K562 (cell line): ENCODE measurements at regions not wholly inside any gene's neighbourhood (a gene's known extent, or its start where the extent isn't known, plus 50 kb on each side); places are given as distances from the start of the nearest gene placed in this dataset.

Experiments
- FOXK2 ChIP-seq, 2 experiments: fragments of 450-650 bp; IDR thresholded peaks in 1 of 2; conservative IDR thresholded peaks in 1 of 2; 2 replicates each; pipeline ENCODE4 v1.6.1; 2016; ENCODE audit warnings: low read depth in 2 of 2, mild to moderate bottlenecking in 1 of 2
- JUND ChIP-seq, 2 experiments: IDR thresholded peaks; 2 replicates in 1 of 2; 3 replicates in 1 of 2; pipeline ENCODE4 v1.6.1; 2011; ENCODE audit warnings: borderline replicate concordance in 2 of 2, low read depth in 2 of 2, low read length in 2 of 2, improper control_type of control experiment in 1 of 2, missing biosample characterization in 1 of 2, missing genetic modification characterization in 1 of 2, missing genetic modification reagents in 1 of 2
- KLF1 ChIP-seq: fragments of 450-650 bp; IDR thresholded peaks from 2 replicates; pipeline ENCODE4 v1.6.1; 2016; ENCODE audit warnings: missing genetic modification characterization, missing compliant biosample characterization
- MEF2A ChIP-seq: IDR thresholded peaks from 2 replicates; pipeline ENCODE4 v1.6.1; 2011; ENCODE audit warnings: low read depth, mild to moderate bottlenecking, low read length, moderate library complexity; ENCODE audit not compliant: control insufficient read depth
- PHF21A ChIP-seq: fragments of 450-650 bp; IDR thresholded peaks from 2 replicates; pipeline ENCODE4 v1.6.1; 2017; ENCODE audit warnings: low read depth, borderline replicate concordance
- RCOR1 ChIP-seq, 2 experiments: IDR thresholded peaks; 2 replicates each; pipeline ENCODE4 v1.6.1; 2012; ENCODE audit warnings: low read depth in 2 of 2, low read length in 2 of 2, borderline replicate concordance in 1 of 2, improper control_type of control experiment in 1 of 2
- SMARCB1 ChIP-seq: IDR thresholded peaks from 2 replicates; pipeline ENCODE4 v1.6.1; 2011; ENCODE audit warnings: improper control_type of control experiment, low read depth; ENCODE audit not compliant: insufficient read length
- TAF1 ChIP-seq: IDR thresholded peaks from 2 replicates; pipeline ENCODE4 v1.6.1; 2011; ENCODE audit warnings: mild to moderate bottlenecking, low read length, moderate library complexity; ENCODE audit not compliant: insufficient read depth, control insufficient read depth, severe bottlenecking; ENCODE audit errors: extremely low read depth
- ZBTB1 ChIP-seq: sonication (generic); formaldehyde crosslinking; IDR thresholded peaks from 2 replicates; pipeline ENCODE4 v1.8.1; 2023; ENCODE audit warnings: missing genetic modification reagents, low read depth, mild to moderate bottlenecking, borderline replicate concordance
- ZNF232 ChIP-seq: sonication (generic); formaldehyde crosslinking; IDR thresholded peaks from 2 replicates; pipeline ENCODE4 v1.8.0; 2022; ENCODE audit warnings: mild to moderate bottlenecking, missing genetic modification reagents
- ZNF57 ChIP-seq: fragments of 450-650 bp; formaldehyde crosslinking; IDR thresholded peaks from 2 replicates; pipeline ENCODE4 v1.4.0; 2020; ENCODE audit warnings: mild to moderate bottlenecking, moderate library complexity
- TF ChIP-seq, protein P1 (sequence below): fragments of 200-800 bp; sonication (Bioruptor generic); IDR thresholded peaks from 2 replicates; pipeline ENCODE4 v1.6.1; 2016; ENCODE audit warnings: missing genetic modification characterization, missing compliant biosample characterization

DNA sequence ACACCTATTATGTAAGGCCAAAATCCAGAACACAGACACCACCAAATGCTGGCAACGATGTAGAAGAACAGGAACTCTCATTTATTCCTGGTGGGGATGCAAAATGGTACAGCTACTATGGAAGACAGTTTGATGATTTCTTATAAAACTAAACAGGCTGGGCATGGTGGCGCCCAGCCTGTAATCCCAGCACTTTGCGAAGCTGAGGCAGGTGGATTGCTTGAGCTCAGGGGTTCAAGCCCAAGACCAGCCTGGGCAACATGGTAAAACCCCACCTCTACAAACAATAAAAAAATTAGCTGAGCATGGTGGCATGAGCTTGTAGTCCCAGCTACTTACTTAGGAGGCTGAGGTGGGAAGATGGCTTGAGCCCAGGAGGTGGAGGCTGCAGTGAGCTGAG, 98.3 kb downstream of the TUBA3C start:
- TF ChIP-seq RCOR1 (IDR thresholded peaks at IDR 0.05; ENCODE audit: borderline replicate concordance in 1 of 2, low read depth in 2 of 2, low read length in 2 of 2) (no peak), PHF21A (no peak), JUND (IDR thresholded peaks at IDR 0.05; ENCODE audit: borderline replicate concordance, low read depth, low read length) (no peak), JUND (tag; IDR thresholded peaks at IDR 0.05; ENCODE audit: borderline replicate concordance, low read depth, low read length) (no peak), KLF1 (tag) (no peak), FOXK2 (conservative IDR thresholded peaks at IDR 0.05 in 1 of 2, IDR thresholded peaks at IDR 0.05 in 1 of 2; ENCODE audit: low read depth in 2 of 2) (no peak), SMARCB1 (no peak), ZBTB1 (CRISPR knock-in tag) (no peak), ZNF57 (CRISPR knock-in tag) (no peak), MEF2A (no peak), TAF1 (no peak), ZNF232 (CRISPR knock-in tag) (no peak)
- TF ChIP-seq, protein P1, sequence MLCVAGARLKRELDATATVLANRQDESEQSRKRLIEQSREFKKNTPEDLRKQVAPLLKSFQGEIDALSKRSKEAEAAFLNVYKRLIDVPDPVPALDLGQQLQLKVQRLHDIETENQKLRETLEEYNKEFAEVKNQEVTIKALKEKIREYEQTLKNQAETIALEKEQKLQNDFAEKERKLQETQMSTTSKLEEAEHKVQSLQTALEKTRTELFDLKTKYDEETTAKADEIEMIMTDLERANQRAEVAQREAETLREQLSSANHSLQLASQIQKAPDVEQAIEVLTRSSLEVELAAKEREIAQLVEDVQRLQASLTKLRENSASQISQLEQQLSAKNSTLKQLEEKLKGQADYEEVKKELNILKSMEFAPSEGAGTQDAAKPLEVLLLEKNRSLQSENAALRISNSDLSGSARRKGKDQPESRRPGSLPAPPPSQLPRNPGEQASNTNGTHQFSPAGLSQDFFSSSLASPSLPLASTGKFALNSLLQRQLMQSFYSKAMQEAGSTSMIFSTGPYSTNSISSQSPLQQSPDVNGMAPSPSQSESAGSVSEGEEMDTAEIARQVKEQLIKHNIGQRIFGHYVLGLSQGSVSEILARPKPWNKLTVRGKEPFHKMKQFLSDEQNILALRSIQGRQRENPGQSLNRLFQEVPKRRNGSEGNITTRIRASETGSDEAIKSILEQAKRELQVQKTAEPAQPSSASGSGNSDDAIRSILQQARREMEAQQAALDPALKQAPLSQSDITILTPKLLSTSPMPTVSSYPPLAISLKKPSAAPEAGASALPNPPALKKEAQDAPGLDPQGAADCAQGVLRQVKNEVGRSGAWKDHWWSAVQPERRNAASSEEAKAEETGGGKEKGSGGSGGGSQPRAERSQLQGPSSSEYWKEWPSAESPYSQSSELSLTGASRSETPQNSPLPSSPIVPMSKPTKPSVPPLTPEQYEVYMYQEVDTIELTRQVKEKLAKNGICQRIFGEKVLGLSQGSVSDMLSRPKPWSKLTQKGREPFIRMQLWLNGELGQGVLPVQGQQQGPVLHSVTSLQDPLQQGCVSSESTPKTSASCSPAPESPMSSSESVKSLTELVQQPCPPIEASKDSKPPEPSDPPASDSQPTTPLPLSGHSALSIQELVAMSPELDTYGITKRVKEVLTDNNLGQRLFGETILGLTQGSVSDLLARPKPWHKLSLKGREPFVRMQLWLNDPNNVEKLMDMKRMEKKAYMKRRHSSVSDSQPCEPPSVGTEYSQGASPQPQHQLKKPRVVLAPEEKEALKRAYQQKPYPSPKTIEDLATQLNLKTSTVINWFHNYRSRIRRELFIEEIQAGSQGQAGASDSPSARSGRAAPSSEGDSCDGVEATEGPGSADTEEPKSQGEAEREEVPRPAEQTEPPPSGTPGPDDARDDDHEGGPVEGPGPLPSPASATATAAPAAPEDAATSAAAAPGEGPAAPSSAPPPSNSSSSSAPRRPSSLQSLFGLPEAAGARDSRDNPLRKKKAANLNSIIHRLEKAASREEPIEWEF (CRISPR knock-in tag), result no peak
